ENCODE measurements at regions not wholly inside any gene's neighbourhood (a gene's known extent, or its start where the extent isn't known, plus 50 kb on each side); places are given as distances from the start of the nearest gene placed in this dataset.

GRCh38 chr5:3321119-3321760, 274.4 kb upstream of the IRX1 start:
- TF ChIP-seq CTCF (IDR thresholded peaks at IDR 0.05; ENCODE audit: borderline replicate concordance, extremely low read depth, low read length, poor library complexity, severe bottlenecking): no peak
- TF ChIP-seq EZH2 (IDR thresholded peaks at IDR 0.05; ENCODE audit: borderline replicate concordance, low read depth, low read length, severe bottlenecking): no peak

All from DND-41 (cell line).